GDM1 (cell line): ENCODE measurements at regions not wholly inside any gene's neighbourhood (a gene's known extent, or its start where the extent isn't known, plus 50 kb on each side); places are given as distances from the start of the nearest gene placed in this dataset.
"Not testable (repeated sequence)": the region's sequence is repeated elsewhere in the genome, so short reads cannot be mapped to it uniquely, and the experiment has no call there.

Experiments used
- DNase-seq: peaks from one replicate; lab custom pipeline; 2025; lab: John Stamatoyannopoulos, UW

GRCh38 chr18:22701795-22702194 lies 231.3 kb upstream of the RBBP8 start:
- no peak for DNase-seq

- DNase-seq: no peak
Measured at GRCh38 chr18:22702806-22703205, 230.3 kb upstream of the RBBP8 start.

- no peak for DNase-seq
Measured at GRCh38 chr18:22703883-22704585, 229.1 kb upstream of the RBBP8 start.

GRCh38 chr18:22704586-22704918 lies 228.6 kb upstream of the RBBP8 start:
- DNase-seq: no peak

- DNase-seq: no peak
Measured at GRCh38 chr18:22705328-22705727, 227.8 kb upstream of the RBBP8 start.

GRCh38 chr18:22706025-22706424 lies 227.1 kb upstream of the RBBP8 start:
- not testable (repeated sequence) for DNase-seq

GRCh38 chr18:22709288-22710060 lies 223.7 kb upstream of the RBBP8 start:
- no peak for DNase-seq

- no peak for DNase-seq
Measured at GRCh38 chr18:22710673-22711191, 222.4 kb upstream of the RBBP8 start.

- DNase-seq: no peak
Measured at GRCh38 chr18:22711192-22711685, 221.9 kb upstream of the RBBP8 start.

GRCh38 chr18:22713511-22713910 lies 219.6 kb upstream of the RBBP8 start:
- DNase-seq: no peak

- not testable (repeated sequence) for DNase-seq
Measured at GRCh38 chr18:22717536-22717935, 215.6 kb upstream of the RBBP8 start.

GRCh38 chr18:22723221-22723620 lies 209.9 kb upstream of the RBBP8 start:
- no peak for DNase-seq

- no peak for DNase-seq
Measured at GRCh38 chr18:22723773-22724172, 209.4 kb upstream of the RBBP8 start.

- DNase-seq: no peak
Measured at GRCh38 chr18:22726469-22726868, 206.7 kb upstream of the RBBP8 start.

GRCh38 chr18:22728016-22728415 lies 205.1 kb upstream of the RBBP8 start:
- no peak for DNase-seq

GRCh38 chr18:22728481-22729105 lies 204.5 kb upstream of the RBBP8 start:
- DNase-seq: no peak

- DNase-seq: no peak
Measured at GRCh38 chr18:22731398-22731797, 201.7 kb upstream of the RBBP8 start.

GRCh38 chr18:22734105-22734661 lies 198.9 kb upstream of the RBBP8 start:
- DNase-seq: no peak

GRCh38 chr18:22734791-22735627 lies 198.1 kb upstream of the RBBP8 start:
- no peak for DNase-seq

- no peak for DNase-seq
Measured at GRCh38 chr18:22737054-22737453, 196.1 kb upstream of the RBBP8 start.

GRCh38 chr18:22739061-22739642 lies 194.0 kb upstream of the RBBP8 start:
- no peak for DNase-seq
